Activated B cell treated with CpG ODN at 0.5 μM for 24 hours (primary cell): ENCODE measurements at regions not wholly inside any gene's neighbourhood (a gene's known extent, or its start where the extent isn't known, plus 50 kb on each side); places are given as distances from the start of the nearest gene placed in this dataset.

Experiments used
- ATAC-seq: fragments of 200-7000 bp; cut with Tn5 transposase; one replicate; pipeline ENCODE4 v1.10.0; 2021; ENCODE audit warnings: low read depth, mild to moderate bottlenecking, moderate library complexity
- CTCF ChIA-PET: fragments of 350-600 bp; sonication (Branson Sonifier 250); formaldehyde crosslinking; loops from one replicate; lab custom pipeline; 2021; ENCODE audit warnings: antibody characterized with exemption; lab: Charles Lee
- POLR2A ChIA-PET: fragments of 350-600 bp; sonication (Branson Sonifier 250); formaldehyde crosslinking; loops from one replicate; lab custom pipeline; 2021; ENCODE audit warnings: antibody characterized with exemption; lab: Charles Lee
- DNase-seq: peaks from one replicate; pipeline ENCODE4 v3.0.0; 2022
- H3K27ac Mint-ChIP-seq: one replicate; pipeline ENCODE4 v1.8.0; 2020; ENCODE audit warnings: mixed read lengths
- H3K27me3 Mint-ChIP-seq: one replicate; pipeline ENCODE4 v1.8.0; 2021; ENCODE audit warnings: mixed read lengths
- H3K36me3 Mint-ChIP-seq: one replicate; pipeline ENCODE4 v1.8.0; 2021; ENCODE audit warnings: low read depth, mixed read lengths
- H3K4me1 Mint-ChIP-seq: one replicate; pipeline ENCODE4 v1.8.0; 2021; ENCODE audit warnings: mixed read lengths
- H3K4me3 Mint-ChIP-seq: one replicate; pipeline ENCODE4 v1.8.0; 2020; ENCODE audit warnings: mild to moderate bottlenecking, mixed read lengths
- H3K9me3 Mint-ChIP-seq: one replicate; pipeline ENCODE4 v1.8.0; 2020; ENCODE audit warnings: mixed read lengths
- intact Hi-C: fragments of 100-400 bp; cut with micrococcal nuclease; formaldehyde crosslinking; loops from one replicate; pipeline ENCODE4 v1.15.1; 2024
- TF ChIP-seq, protein P1 (sequence below): fragments of 200-600 bp; IDR thresholded peaks from one replicate; pipeline ENCODE4 v1.8.0; 2022; ENCODE audit warnings: antibody characterized with exemption, mild to moderate bottlenecking

DNA sequence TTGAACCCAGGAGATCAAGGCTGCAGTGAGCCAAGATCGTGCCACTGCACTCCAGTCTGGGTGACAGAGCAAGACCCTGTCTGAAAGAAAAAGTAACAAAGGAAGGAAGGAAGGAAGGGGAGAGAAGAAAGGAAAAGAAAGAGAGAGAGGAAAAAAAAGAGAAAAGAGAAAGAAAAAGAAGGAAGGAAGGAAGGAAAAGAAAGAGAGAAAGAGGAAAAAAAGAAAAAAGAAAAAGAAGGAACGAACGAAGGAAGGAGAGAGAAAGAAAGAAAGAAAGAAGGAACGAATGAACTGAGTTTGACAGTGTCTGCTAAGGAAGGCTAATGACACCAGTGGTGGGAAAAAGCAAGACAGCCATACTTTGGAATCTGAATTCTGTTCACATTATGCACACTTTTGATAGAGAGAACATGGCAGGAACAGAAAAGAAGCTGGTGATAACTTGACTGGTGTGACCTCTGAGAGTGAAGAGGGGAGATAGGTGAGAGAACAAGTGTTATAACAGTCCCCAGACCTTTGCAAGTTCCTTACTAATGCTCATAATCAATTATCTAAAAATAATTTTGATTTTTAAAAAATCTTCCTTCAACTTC, 93.3 kb upstream of the MYLIP start:
- peaks cover 4% of the 10 kb centered on the region for H3K9me3 Mint-ChIP-seq
- intact Hi-C loops = no loop called here
- ATAC-seq (no peak), DNase-seq (no peak)
- no peak overlapping the region for H3K27ac Mint-ChIP-seq
- H3K4me1 Mint-ChIP-seq = peaks cover 3% of the 10 kb centered on the region
- no peaks in the 10 kb centered on the region for H3K27me3 Mint-ChIP-seq
- CTCF ChIA-PET = no interaction called here
- POLR2A ChIA-PET = no interaction called here
- TF ChIP-seq, protein P1, sequence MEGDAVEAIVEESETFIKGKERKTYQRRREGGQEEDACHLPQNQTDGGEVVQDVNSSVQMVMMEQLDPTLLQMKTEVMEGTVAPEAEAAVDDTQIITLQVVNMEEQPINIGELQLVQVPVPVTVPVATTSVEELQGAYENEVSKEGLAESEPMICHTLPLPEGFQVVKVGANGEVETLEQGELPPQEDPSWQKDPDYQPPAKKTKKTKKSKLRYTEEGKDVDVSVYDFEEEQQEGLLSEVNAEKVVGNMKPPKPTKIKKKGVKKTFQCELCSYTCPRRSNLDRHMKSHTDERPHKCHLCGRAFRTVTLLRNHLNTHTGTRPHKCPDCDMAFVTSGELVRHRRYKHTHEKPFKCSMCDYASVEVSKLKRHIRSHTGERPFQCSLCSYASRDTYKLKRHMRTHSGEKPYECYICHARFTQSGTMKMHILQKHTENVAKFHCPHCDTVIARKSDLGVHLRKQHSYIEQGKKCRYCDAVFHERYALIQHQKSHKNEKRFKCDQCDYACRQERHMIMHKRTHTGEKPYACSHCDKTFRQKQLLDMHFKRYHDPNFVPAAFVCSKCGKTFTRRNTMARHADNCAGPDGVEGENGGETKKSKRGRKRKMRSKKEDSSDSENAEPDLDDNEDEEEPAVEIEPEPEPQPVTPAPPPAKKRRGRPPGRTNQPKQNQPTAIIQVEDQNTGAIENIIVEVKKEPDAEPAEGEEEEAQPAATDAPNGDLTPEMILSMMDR = no peak
- H3K4me3 Mint-ChIP-seq = no peak overlapping the region
- no peaks in the 10 kb centered on the region for H3K36me3 Mint-ChIP-seq

DNA sequence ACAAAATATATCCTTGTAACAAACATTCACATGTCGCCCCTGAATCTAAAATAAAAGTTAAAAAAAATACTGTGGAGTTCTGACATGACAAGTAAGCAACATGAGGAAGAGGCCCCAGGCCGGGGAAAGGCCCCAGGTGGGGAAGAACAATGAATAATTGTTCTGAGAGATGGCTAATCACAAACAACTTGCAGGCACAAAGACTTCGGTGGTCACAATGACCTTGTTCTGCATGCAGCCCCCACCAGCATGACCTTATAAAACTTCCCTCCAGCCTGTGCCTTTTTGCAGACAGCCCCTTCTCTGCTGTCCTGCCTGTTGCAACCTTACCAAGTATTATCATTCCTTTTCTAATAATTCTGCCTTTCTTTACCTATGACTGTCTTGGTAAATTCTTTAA, 95.7 kb upstream of the MYLIP start:
- no peaks in the 10 kb centered on the region for H3K27me3 Mint-ChIP-seq
- intact Hi-C loops = no loop called here
- POLR2A ChIA-PET = no interaction called here

DNA sequence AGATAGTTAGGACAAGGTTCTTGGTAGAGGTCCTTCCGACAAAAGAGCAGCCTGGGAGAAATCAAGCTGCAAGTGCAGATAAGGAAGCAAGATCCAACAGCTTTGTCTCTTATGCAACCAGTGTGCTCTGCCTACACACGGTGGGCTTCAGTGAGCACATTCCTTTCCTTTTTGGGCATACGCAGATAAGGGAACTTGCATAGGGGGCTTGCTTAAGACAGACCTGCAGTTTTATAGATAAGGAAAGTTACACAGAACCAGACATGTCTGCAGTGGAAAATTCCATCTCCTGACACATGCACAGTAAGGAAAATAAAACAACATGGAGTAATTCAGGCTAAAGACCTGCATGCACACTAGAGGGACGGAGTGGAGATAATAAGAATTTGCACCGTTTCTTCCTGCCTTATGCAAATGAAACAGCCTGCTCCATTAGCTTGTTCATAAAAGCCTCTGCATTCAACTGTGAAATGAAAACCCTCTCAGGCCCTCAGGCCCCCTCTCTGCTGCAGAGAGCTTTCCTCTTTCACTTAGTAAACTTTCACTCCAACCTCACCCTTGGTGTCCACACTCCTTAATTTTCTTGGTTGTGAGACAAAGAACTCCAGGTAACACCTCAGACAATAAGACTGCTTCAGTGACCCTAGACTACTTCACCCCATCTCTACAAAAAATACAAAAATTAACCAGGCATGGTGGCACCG, 97.5 kb upstream of the MYLIP start:
- ATAC-seq = no peak
- peaks cover 4% of the 10 kb centered on the region for H3K9me3 Mint-ChIP-seq
- no peaks in the 10 kb centered on the region for H3K4me1 Mint-ChIP-seq
- H3K36me3 Mint-ChIP-seq = no peaks in the 10 kb centered on the region
- no peak overlapping the region for H3K4me3 Mint-ChIP-seq
- intact Hi-C loops = no loop called here
- CTCF ChIA-PET = no interaction called here
- TF ChIP-seq, protein P1 = no peak
- POLR2A ChIA-PET = no interaction called here
- no peak overlapping the region for H3K27ac Mint-ChIP-seq
- no peak for DNase-seq
- no peaks in the 10 kb centered on the region for H3K27me3 Mint-ChIP-seq

More for the DNA sequence above, 95.7 kb upstream of the MYLIP start:
- CTCF ChIA-PET = interaction anchor here (0.5 kb wide), 1 partner anchor 109 kb away, joined by 5 read pairs; no protein-coding TSS in a partner anchor
- H3K4me3 Mint-ChIP-seq = no peak overlapping the region
- ATAC-seq (no peak), DNase-seq (no peak)
- H3K9me3 Mint-ChIP-seq = peaks cover 4% of the 10 kb centered on the region
- TF ChIP-seq, protein P1 = no peak
- no peaks in the 10 kb centered on the region for H3K4me1 Mint-ChIP-seq
- H3K36me3 Mint-ChIP-seq = no peaks in the 10 kb centered on the region
- no peak overlapping the region for H3K27ac Mint-ChIP-seq

DNA sequence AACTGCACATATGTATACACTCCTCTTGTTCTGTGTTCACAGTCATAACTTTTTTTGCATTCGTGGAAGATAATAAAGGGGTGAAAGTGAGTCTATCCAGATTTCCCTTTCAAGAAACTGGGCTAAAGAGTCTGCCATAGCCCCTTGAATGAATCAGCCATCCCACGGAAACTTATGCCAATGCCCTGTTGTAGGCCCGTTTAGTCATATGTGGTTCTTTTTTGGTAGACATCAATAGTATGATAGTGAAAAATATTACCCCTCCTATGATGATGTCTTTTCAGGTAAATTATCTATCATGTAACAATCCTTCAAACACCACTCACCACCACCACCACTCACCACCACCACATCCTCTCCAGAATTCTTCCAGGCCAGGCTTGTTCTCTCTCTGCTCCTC, 99.9 kb upstream of the MYLIP start:
- CTCF ChIA-PET = no interaction called here
- H3K36me3 Mint-ChIP-seq = no peaks in the 10 kb centered on the region
- TF ChIP-seq, protein P1 = no peak
- POLR2A ChIA-PET = no interaction called here
- DNase-seq = no peak
- H3K4me3 Mint-ChIP-seq = no peak overlapping the region
- no peaks in the 10 kb centered on the region for H3K27me3 Mint-ChIP-seq
- H3K27ac Mint-ChIP-seq = no peak overlapping the region
- intact Hi-C loops = no loop called here
- H3K9me3 Mint-ChIP-seq = peaks cover 4% of the 10 kb centered on the region
- no peak for ATAC-seq
- H3K4me1 Mint-ChIP-seq = no peaks in the 10 kb centered on the region

DNA sequence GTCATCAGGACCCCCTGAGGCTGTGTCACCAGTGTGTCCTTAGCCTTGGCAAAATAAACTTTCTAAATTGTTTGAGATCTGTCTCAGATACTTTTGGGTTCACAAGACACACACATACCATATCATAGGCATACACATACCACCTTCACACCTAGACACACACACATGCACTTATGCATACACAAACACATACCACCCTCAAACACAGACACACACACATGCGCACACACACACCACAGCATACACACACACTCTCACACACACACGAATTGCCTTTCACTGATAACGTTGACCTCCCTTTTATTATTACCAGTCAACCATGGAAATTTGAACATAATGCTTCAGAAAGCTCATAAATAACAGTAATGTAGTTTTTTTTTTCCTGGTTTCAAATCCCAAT, 108.6 kb upstream of the MYLIP start:
- H3K27ac Mint-ChIP-seq = no peak overlapping the region
- TF ChIP-seq, protein P1 = no peak
- POLR2A ChIA-PET = no interaction called here
- no peak overlapping the region for H3K4me3 Mint-ChIP-seq
- no peak for DNase-seq
- H3K36me3 Mint-ChIP-seq = no peaks in the 10 kb centered on the region
- CTCF ChIA-PET = no interaction called here
- no peaks in the 10 kb centered on the region for H3K4me1 Mint-ChIP-seq
- H3K9me3 Mint-ChIP-seq = no peaks in the 10 kb centered on the region
- no peak for ATAC-seq
- intact Hi-C loops = no loop called here
- no peaks in the 10 kb centered on the region for H3K27me3 Mint-ChIP-seq
